ENCODE measurements at regions not wholly inside any gene's neighbourhood (a gene's known extent, or its start where the extent isn't known, plus 50 kb on each side); places are given as distances from the start of the nearest gene placed in this dataset.
A peak's percentile ranks its signal among the peaks of the same experiment; 100 is the strongest.
"Not testable (repeated sequence)": the region's sequence is repeated elsewhere in the genome, so short reads cannot be mapped to it uniquely, and the experiment has no call there.

GRCh38 chr6:56904068-56904467 is 50.8 kb upstream of the BEND6 start:
- DNase-seq, result no peak

GRCh38 chr6:56902641-56903464 is 52.1 kb upstream of the BEND6 start:
- peak; percentile 52 for DNase-seq

- DNase-seq, result no peak
Observed at GRCh38 chr6:56900784-56901183, 54.1 kb upstream of the BEND6 start.

GRCh38 chr6:56899753-56900152 is 55.2 kb upstream of the BEND6 start:
- DNase-seq, result no peak

- no peak for DNase-seq
Observed at GRCh38 chr6:56899311-56899710, 55.6 kb upstream of the BEND6 start.

- DNase-seq, result no peak
Observed at GRCh38 chr6:56897789-56898529, 56.9 kb upstream of the BEND6 start.

- no peak for DNase-seq
Observed at GRCh38 chr6:56891754-56892153, 63.2 kb upstream of the BEND6 start.

GRCh38 chr6:56890683-56891429 is 64.1 kb upstream of the BEND6 start:
- DNase-seq, result no peak

GRCh38 chr6:56890066-56890465 is 64.8 kb upstream of the BEND6 start:
- no peak for DNase-seq

GRCh38 chr6:56889492-56889891 is 65.4 kb upstream of the BEND6 start:
- DNase-seq, result no peak

GRCh38 chr6:56888687-56889086 is 66.2 kb upstream of the BEND6 start:
- no peak for DNase-seq

GRCh38 chr6:56887086-56887485 is 67.8 kb upstream of the BEND6 start:
- no peak for DNase-seq

- no peak for DNase-seq
Observed at GRCh38 chr6:56877922-56878321, 77.0 kb upstream of the BEND6 start.

- no peak for DNase-seq
Observed at GRCh38 chr6:56875961-56876360, 78.9 kb upstream of the BEND6 start.

- DNase-seq, result no peak
Observed at GRCh38 chr6:56875523-56875922, 79.4 kb upstream of the BEND6 start.

GRCh38 chr6:56874328-56874727 is 80.6 kb upstream of the BEND6 start:
- DNase-seq, result no peak

GRCh38 chr6:56870053-56870452 is 84.9 kb upstream of the BEND6 start:
- not testable (repeated sequence) for DNase-seq

GRCh38 chr6:56869346-56869745 is 85.6 kb upstream of the BEND6 start:
- DNase-seq, result no peak

GRCh38 chr6:56868687-56869086 is 86.2 kb upstream of the BEND6 start:
- DNase-seq, result no peak

- DNase-seq, result no peak
Observed at GRCh38 chr6:56866917-56867522, 87.9 kb upstream of the BEND6 start.

GRCh38 chr6:56865081-56865875 is 89.6 kb upstream of the BEND6 start:
- DNase-seq, result no peak

- DNase-seq, result no peak
Observed at GRCh38 chr6:56864171-56864616, 90.7 kb upstream of the BEND6 start.
